ENCODE measurements at regions not wholly inside any gene's neighbourhood (a gene's known extent, or its start where the extent isn't known, plus 50 kb on each side); places are given as distances from the start of the nearest gene placed in this dataset.

- H3K4me3 ChIP-seq (ENCODE audit: control insufficient read depth, low read depth, low read length), result no peak overlapping the region
- no peak for DNase-seq (ENCODE audit: low read depth)
- no peak for TF ChIP-seq CTCF (IDR thresholded peaks at IDR 0.05; ENCODE audit: control insufficient read depth, insufficient read depth, low read depth, low read length, missing control alignments)
These were observed 251.2 kb upstream of the ELAC2 start for GRCh38 chr17:13268791-13269595.

- peak; percentile 18 for DNase-seq (ENCODE audit: low read depth)
- TF ChIP-seq CTCF (IDR thresholded peaks at IDR 0.05; ENCODE audit: control insufficient read depth, insufficient read depth, low read depth, low read length, missing control alignments), result no peak
- H3K4me3 ChIP-seq (ENCODE audit: control insufficient read depth, low read depth, low read length), result no peak overlapping the region
These were observed 248.8 kb upstream of the ELAC2 start for GRCh38 chr17:13266606-13267005.

GRCh38 chr17:13265311-13265710 is 247.5 kb upstream of the ELAC2 start:
- TF ChIP-seq CTCF (IDR thresholded peaks at IDR 0.05; ENCODE audit: control insufficient read depth, insufficient read depth, low read depth, low read length, missing control alignments), result no peak
- no peak overlapping the region for H3K4me3 ChIP-seq (ENCODE audit: control insufficient read depth, low read depth, low read length)
- DNase-seq (ENCODE audit: low read depth), result no peak

GRCh38 chr17:13263746-13264145 is 245.9 kb upstream of the ELAC2 start:
- H3K4me3 ChIP-seq (ENCODE audit: control insufficient read depth, low read depth, low read length), result no peak overlapping the region
- DNase-seq (ENCODE audit: low read depth), result no peak
- TF ChIP-seq CTCF (IDR thresholded peaks at IDR 0.05; ENCODE audit: control insufficient read depth, insufficient read depth, low read depth, low read length, missing control alignments), result no peak

GRCh38 chr17:13256545-13256944 is 238.7 kb upstream of the ELAC2 start:
- no peak for TF ChIP-seq CTCF (IDR thresholded peaks at IDR 0.05; ENCODE audit: control insufficient read depth, insufficient read depth, low read depth, low read length, missing control alignments)
- no peak for DNase-seq (ENCODE audit: low read depth)
- H3K4me3 ChIP-seq (ENCODE audit: control insufficient read depth, low read depth, low read length), result no peak overlapping the region

GRCh38 chr17:13253733-13254410 is 236.0 kb upstream of the ELAC2 start:
- TF ChIP-seq CTCF (IDR thresholded peaks at IDR 0.05; ENCODE audit: control insufficient read depth, insufficient read depth, low read depth, low read length, missing control alignments), result no peak
- H3K4me3 ChIP-seq (ENCODE audit: control insufficient read depth, low read depth, low read length), result no peak overlapping the region
- no peak for DNase-seq (ENCODE audit: low read depth)

All from AG09309 (cell line).